HT-29 (cell line): ENCODE measurements at regions not wholly inside any gene's neighbourhood (a gene's known extent, or its start where the extent isn't known, plus 50 kb on each side); places are given as distances from the start of the nearest gene placed in this dataset.
"Not testable (repeated sequence)": the region's sequence is repeated elsewhere in the genome, so short reads cannot be mapped to it uniquely, and the experiment has no call there.

Source experiments
- DNase-seq: peaks from one replicate; pipeline ENCODE4 v3.0.0-alpha.2; 2015; ENCODE audit warnings: low spot score

- peak; percentile 13 for DNase-seq
These were observed 1297.5 kb upstream of the CITED2 start for GRCh38 chr6:140671926-140672325.

GRCh38 chr6:140670021-140670420 lies 1295.6 kb upstream of the CITED2 start:
- no peak for DNase-seq

GRCh38 chr6:140669321-140669720 lies 1294.9 kb upstream of the CITED2 start:
- DNase-seq = no peak

GRCh38 chr6:140663772-140664171 lies 1289.3 kb upstream of the CITED2 start:
- no peak for DNase-seq

GRCh38 chr6:140663094-140663493 lies 1288.6 kb upstream of the CITED2 start:
- no peak for DNase-seq

GRCh38 chr6:140661691-140662090 lies 1287.2 kb upstream of the CITED2 start:
- no peak for DNase-seq

- DNase-seq = no peak
These were observed 1285.8 kb upstream of the CITED2 start for GRCh38 chr6:140660295-140660694.

- DNase-seq = no peak
These were observed 1279.5 kb upstream of the CITED2 start for GRCh38 chr6:140653972-140654371.

GRCh38 chr6:140653506-140653905 lies 1279.1 kb upstream of the CITED2 start:
- no peak for DNase-seq

GRCh38 chr6:140649502-140649901 lies 1275.1 kb upstream of the CITED2 start:
- not testable (repeated sequence) for DNase-seq

- DNase-seq = not testable (repeated sequence)
These were observed 1272.9 kb upstream of the CITED2 start for GRCh38 chr6:140647322-140647721.

- DNase-seq = no peak
These were observed 1269.6 kb upstream of the CITED2 start for GRCh38 chr6:140644017-140644416.

- DNase-seq = no peak
These were observed 1267.0 kb upstream of the CITED2 start for GRCh38 chr6:140641412-140641811.

GRCh38 chr6:140636908-140637402 lies 1262.5 kb upstream of the CITED2 start:
- no peak for DNase-seq

- no peak for DNase-seq
These were observed 1261.9 kb upstream of the CITED2 start for GRCh38 chr6:140636271-140636907.

GRCh38 chr6:140627002-140627401 lies 1252.6 kb upstream of the CITED2 start:
- no peak for DNase-seq

GRCh38 chr6:140623498-140623897 lies 1249.0 kb upstream of the CITED2 start:
- no peak for DNase-seq

- no peak for DNase-seq
These were observed 1246.0 kb upstream of the CITED2 start for GRCh38 chr6:140620496-140620895.

- no peak for DNase-seq
These were observed 1235.5 kb upstream of the CITED2 start for GRCh38 chr6:140609956-140610355.

- no peak for DNase-seq
These were observed 1234.9 kb upstream of the CITED2 start for GRCh38 chr6:140609321-140609720.

- DNase-seq = no peak
These were observed 1230.3 kb upstream of the CITED2 start for GRCh38 chr6:140604786-140605185.

GRCh38 chr6:140602431-140603248 lies 1228.2 kb upstream of the CITED2 start:
- no peak for DNase-seq
